HEK293T (cell line): ENCODE measurements at regions not wholly inside any gene's neighbourhood (a gene's known extent, or its start where the extent isn't known, plus 50 kb on each side); places are given as distances from the start of the nearest gene placed in this dataset.
"Not testable (repeated sequence)": the region's sequence is repeated elsewhere in the genome, so short reads cannot be mapped to it uniquely, and the experiment has no call there.

Experiments
- CTCF ChIA-PET: fragments of 350-600 bp; formaldehyde crosslinking; extraction: SDS; loops from one replicate; lab custom pipeline; 2021; ENCODE audit warnings: antibody characterized with exemption, inconsistent platforms; lab: Yijun Ruan, JAX
- POLR2A ChIA-PET: fragments of 350-600 bp; formaldehyde crosslinking; extraction: SDS; loops from one replicate; lab custom pipeline; 2020; ENCODE audit warnings: antibody characterized with exemption, inconsistent platforms; lab: Yijun Ruan, JAX
- DNase-seq: peaks from one replicate; pipeline ENCODE4 v3.0.0; 2012; ENCODE audit warnings: mixed read lengths; ENCODE audit errors: extremely low spot score
- ARNT ChIP-seq: fragments of 450-650 bp; IDR thresholded peaks from 2 replicates; pipeline ENCODE4 v1.6.1; 2017; ENCODE audit warnings: mild to moderate bottlenecking
- BHLHE40 ChIP-seq: fragments of 450-650 bp; IDR thresholded peaks from 2 replicates; pipeline ENCODE4 v1.6.1; 2016; ENCODE audit warnings: mild to moderate bottlenecking, moderate library complexity, borderline replicate concordance
- CTBP1 ChIP-seq: fragments of 450-650 bp; IDR thresholded peaks from 2 replicates; pipeline ENCODE4 v1.6.1; 2016; ENCODE audit warnings: borderline replicate concordance
- ELF4 ChIP-seq: fragments of 450-650 bp; IDR thresholded peaks from 2 replicates; pipeline ENCODE4 v1.6.1; 2017; ENCODE audit warnings: antibody characterized with exemption
- FOXA1 ChIP-seq: fragments of 450-650 bp; IDR thresholded peaks from 2 replicates; pipeline ENCODE4 v1.6.1; 2016; ENCODE audit warnings: mild to moderate bottlenecking
- FOXK2 ChIP-seq: fragments of 450-650 bp; IDR thresholded peaks from 2 replicates; pipeline ENCODE4 v1.6.1; 2016; ENCODE audit warnings: mild to moderate bottlenecking
- FOXM1 ChIP-seq: fragments of 450-650 bp; IDR thresholded peaks from 2 replicates; pipeline ENCODE4 v1.6.1; 2017; ENCODE audit warnings: mild to moderate bottlenecking, borderline replicate concordance
- HDGF ChIP-seq: fragments of 450-650 bp; IDR thresholded peaks from 2 replicates; pipeline ENCODE4 v1.6.1; 2017; ENCODE audit warnings: antibody characterized with exemption, borderline replicate concordance
- L3MBTL2 ChIP-seq: fragments of 450-650 bp; conservative IDR thresholded peaks from 2 replicates; pipeline ENCODE4 v1.6.1; 2016; ENCODE audit warnings: mild to moderate bottlenecking
- LEF1 ChIP-seq: fragments of 450-650 bp; IDR thresholded peaks from 2 replicates; pipeline ENCODE4 v1.6.1; 2017; ENCODE audit warnings: mild to moderate bottlenecking, borderline replicate concordance
- NFRKB ChIP-seq: fragments of 450-650 bp; IDR thresholded peaks from 2 replicates; pipeline ENCODE4 v1.6.1; 2016; ENCODE audit warnings: mild to moderate bottlenecking, moderate library complexity
- SP1 ChIP-seq: fragments of 450-650 bp; IDR thresholded peaks from 2 replicates; pipeline ENCODE4 v1.6.1; 2017
- SUZ12 ChIP-seq: fragments of 450-650 bp; IDR thresholded peaks from 2 replicates; pipeline ENCODE4 v1.6.1; 2016; ENCODE audit warnings: mild to moderate bottlenecking
- TARDBP ChIP-seq: fragments of 450-650 bp; IDR thresholded peaks from 2 replicates; pipeline ENCODE4 v1.6.1; 2016
- ZNF384 ChIP-seq: fragments of 450-650 bp; IDR thresholded peaks from 2 replicates; pipeline ENCODE4 v1.6.1; 2016
- TF ChIP-seq, protein P1 (sequence below): fragments of 450-650 bp; IDR thresholded peaks from 2 replicates; pipeline ENCODE4 v1.6.1; 2016

DNA sequence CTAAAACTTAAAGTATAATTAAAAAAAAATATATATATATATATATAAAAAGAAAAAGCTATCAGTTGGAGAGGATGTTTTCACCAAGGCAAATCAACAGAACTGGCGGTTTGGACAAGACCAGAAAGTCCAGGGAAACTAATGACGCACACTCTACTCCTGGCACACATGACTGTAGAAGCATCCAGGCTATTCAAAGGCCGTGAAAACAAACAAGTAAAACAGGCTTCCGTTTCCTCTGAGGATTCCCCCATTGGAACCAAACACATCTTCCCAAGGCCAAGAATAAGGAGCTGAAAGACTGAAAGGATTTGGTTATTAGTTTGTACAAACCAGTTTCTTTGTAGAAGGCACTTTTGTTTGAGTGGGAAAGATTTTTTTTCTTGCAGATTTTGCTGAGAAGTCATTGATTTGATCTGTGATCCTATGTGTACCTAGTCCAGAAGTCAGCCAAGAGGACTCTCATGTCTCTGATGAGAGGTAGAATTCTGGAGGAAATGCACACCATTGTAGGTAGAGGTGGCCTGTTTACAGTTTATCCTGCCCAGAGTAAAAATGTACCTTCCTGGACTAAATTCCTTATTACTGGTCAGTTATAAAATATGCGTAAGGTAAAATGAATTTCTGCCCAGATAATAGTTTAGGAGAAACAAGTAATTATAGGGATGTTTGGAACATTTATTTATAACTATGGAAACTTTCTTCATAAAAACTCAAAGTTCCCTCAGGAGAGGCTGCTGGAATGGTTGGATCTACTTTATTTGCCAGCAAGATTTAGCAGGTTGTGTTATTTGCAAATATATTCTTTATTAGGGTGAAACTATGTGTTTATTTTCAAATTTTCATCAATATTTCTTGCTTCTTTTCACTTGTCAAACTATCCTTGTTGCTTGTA is 66.5 kb downstream of the DMP1 start:
- ChIA-PET CTCF (no interaction called here), POLR2A (no interaction called here)

GRCh38 chr4:87717276-87718031 is 67.4 kb downstream of the DMP1 start:
- ChIA-PET CTCF (no interaction called here), POLR2A (no interaction called here)
- DNase-seq = no peak
- TF ChIP-seq TARDBP = no peak
- TF ChIP-seq BHLHE40 = no peak
- no peak for TF ChIP-seq ELF4
- no peak for TF ChIP-seq FOXK2
- no peak for TF ChIP-seq ZNF384
- no peak for TF ChIP-seq CTBP1
- no peak for TF ChIP-seq HDGF
- TF ChIP-seq FOXM1 = no peak
- TF ChIP-seq L3MBTL2 = no peak

More for the DNA sequence above, 66.5 kb downstream of the DMP1 start:
- DNase-seq = no peak
- no peak for TF ChIP-seq TARDBP
- TF ChIP-seq FOXK2 = no peak
- TF ChIP-seq, protein P1, sequence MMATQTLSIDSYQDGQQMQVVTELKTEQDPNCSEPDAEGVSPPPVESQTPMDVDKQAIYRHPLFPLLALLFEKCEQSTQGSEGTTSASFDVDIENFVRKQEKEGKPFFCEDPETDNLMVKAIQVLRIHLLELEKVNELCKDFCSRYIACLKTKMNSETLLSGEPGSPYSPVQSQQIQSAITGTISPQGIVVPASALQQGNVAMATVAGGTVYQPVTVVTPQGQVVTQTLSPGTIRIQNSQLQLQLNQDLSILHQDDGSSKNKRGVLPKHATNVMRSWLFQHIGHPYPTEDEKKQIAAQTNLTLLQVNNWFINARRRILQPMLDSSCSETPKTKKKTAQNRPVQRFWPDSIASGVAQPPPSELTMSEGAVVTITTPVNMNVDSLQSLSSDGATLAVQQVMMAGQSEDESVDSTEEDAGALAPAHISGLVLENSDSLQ = no peak
- TF ChIP-seq ELF4 = no peak
- no peak for TF ChIP-seq CTBP1
- no peak for TF ChIP-seq LEF1
- no peak for TF ChIP-seq FOXA1
- TF ChIP-seq ZNF384 = no peak
- TF ChIP-seq BHLHE40 = no peak
- no peak for TF ChIP-seq HDGF
- no peak for TF ChIP-seq L3MBTL2
- TF ChIP-seq SP1 = no peak
- no peak for TF ChIP-seq FOXM1
- TF ChIP-seq NFRKB = no peak
- TF ChIP-seq SUZ12 = no peak

GRCh38 chr4:87718217-87718835 is 68.2 kb downstream of the DMP1 start:
- TF ChIP-seq FOXM1 (no peak), TARDBP (no peak), SP1 (no peak), FOXA1 (no peak), SUZ12 (no peak), ZNF384 (no peak), LEF1 (no peak), ELF4 (no peak)
- TF ChIP-seq, protein P1 = no peak
- ChIA-PET CTCF (no interaction called here), POLR2A (no interaction called here)
- no peak for DNase-seq

- DNase-seq = no peak
- ChIA-PET CTCF (no interaction called here), POLR2A (no interaction called here)
- no peak for TF ChIP-seq FOXA1
- no peak for TF ChIP-seq SUZ12
- TF ChIP-seq ARNT = no peak
- no peak for TF ChIP-seq SP1
- no peak for TF ChIP-seq ZNF384
- TF ChIP-seq HDGF = no peak
These were observed 70.1 kb downstream of the DMP1 start for GRCh38 chr4:87720094-87720691.

DNA sequence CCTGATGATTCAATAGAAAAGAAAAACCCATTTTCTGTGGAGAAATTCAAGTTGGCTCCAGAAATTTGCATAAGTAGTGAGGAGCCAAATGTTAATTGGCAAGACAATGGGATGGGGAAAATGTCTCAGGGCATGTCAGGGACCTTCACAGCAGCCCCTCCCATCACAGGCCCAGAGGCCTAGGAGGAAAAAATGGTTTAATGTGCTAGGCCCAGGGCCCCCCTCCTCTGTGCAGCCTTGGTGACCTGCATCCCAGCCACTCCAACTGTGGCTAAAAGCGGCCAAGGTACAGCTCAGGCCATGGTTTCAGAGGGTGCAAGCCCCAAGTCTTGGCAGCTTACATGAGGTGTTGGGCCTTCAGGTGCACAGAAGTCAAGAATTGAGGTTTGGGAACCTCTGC is 74.1 kb upstream of the IBSP start:
- CTCF ChIA-PET, POLR2A ChIA-PET, DNase-seq: not testable (repeated sequence)

GRCh38 chr4:87732033-87732765 is 67.2 kb upstream of the IBSP start:
- DNase-seq = no peak
- CTCF ChIA-PET = interaction anchor here (0.6 kb wide), 1 partner anchor 30 kb away, joined by 5 read pairs; no protein-coding TSS in a partner anchor
- POLR2A ChIA-PET = no interaction called here
- no peak for TF ChIP-seq LEF1
